ENCODE measurements at regions not wholly inside any gene's neighbourhood (a gene's known extent, or its start where the extent isn't known, plus 50 kb on each side); places are given as distances from the start of the nearest gene placed in this dataset.

DNA sequence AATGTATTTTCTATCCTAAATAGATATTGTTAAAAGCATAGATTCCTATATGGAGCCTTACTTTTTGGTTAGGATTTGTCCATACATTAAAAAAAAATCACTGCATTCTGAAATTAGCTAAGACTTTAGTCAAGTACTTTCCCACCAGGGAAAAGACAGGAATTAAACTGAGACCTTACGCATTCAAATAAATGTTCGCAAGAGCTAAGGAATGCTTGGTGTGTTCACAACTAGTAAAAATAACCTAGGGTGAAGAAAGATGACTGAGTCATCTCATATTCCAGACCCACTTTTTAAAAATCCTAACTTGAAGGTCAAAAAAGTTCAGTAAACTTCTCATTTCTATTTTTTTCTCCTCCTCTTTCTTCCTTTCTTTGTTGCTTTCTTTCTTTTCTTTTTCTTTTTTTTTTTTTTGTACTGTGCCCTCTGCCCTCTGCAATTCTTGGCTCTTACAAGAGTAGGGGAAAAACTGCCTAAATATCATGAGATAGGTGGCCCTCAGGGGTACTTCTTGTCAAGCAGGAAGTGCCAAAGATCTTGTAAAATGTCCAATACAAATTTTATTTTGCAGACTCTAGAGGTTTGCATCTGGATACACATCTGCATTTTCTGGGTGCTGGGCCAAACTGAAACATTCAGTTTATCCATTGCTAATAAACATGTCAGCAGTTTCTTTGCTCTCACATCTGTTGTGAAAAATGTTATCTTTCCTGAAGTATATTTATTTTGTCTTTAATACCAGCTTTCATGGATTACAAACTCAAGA is 121.4 kb upstream of the GORAB start:
- TF ChIP-seq, protein P1, sequence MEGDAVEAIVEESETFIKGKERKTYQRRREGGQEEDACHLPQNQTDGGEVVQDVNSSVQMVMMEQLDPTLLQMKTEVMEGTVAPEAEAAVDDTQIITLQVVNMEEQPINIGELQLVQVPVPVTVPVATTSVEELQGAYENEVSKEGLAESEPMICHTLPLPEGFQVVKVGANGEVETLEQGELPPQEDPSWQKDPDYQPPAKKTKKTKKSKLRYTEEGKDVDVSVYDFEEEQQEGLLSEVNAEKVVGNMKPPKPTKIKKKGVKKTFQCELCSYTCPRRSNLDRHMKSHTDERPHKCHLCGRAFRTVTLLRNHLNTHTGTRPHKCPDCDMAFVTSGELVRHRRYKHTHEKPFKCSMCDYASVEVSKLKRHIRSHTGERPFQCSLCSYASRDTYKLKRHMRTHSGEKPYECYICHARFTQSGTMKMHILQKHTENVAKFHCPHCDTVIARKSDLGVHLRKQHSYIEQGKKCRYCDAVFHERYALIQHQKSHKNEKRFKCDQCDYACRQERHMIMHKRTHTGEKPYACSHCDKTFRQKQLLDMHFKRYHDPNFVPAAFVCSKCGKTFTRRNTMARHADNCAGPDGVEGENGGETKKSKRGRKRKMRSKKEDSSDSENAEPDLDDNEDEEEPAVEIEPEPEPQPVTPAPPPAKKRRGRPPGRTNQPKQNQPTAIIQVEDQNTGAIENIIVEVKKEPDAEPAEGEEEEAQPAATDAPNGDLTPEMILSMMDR (IDR thresholded peaks at IDR 0.05) = no peak
- no peak for TF ChIP-seq POLR2A (IDR thresholded peaks at IDR 0.05)
